ENCODE measurements at regions not wholly inside any gene's neighbourhood (a gene's known extent, or its start where the extent isn't known, plus 50 kb on each side); places are given as distances from the start of the nearest gene placed in this dataset.

DNA sequence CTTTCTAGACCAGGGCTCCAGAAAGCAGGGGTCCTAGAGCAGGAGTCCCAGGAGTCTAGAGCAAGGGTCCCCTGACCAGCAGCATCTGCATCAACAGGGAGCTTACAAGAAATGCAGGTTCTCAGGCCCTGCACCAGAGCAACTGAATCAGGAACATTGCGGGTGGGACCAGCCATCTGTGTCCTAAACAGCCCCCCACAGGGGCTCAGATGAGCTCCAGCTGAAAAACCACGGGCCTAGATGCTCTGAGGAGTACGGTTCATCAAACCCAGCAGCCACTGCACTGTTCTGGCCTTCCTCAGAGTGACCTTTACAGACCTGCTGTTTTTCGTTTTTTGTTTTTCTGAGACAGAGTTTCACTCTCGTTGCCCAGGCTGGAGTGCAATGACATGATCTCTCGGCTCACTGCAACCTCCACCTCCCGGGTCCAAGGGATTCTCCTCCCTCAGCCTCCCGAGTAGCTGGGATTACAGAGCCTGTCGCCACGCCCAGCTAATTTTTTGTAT, 438.2 kb downstream of the SOX9 start:
- DNase-seq (ENCODE audit: low spot score), result no peak
- TF ChIP-seq, protein P1, sequence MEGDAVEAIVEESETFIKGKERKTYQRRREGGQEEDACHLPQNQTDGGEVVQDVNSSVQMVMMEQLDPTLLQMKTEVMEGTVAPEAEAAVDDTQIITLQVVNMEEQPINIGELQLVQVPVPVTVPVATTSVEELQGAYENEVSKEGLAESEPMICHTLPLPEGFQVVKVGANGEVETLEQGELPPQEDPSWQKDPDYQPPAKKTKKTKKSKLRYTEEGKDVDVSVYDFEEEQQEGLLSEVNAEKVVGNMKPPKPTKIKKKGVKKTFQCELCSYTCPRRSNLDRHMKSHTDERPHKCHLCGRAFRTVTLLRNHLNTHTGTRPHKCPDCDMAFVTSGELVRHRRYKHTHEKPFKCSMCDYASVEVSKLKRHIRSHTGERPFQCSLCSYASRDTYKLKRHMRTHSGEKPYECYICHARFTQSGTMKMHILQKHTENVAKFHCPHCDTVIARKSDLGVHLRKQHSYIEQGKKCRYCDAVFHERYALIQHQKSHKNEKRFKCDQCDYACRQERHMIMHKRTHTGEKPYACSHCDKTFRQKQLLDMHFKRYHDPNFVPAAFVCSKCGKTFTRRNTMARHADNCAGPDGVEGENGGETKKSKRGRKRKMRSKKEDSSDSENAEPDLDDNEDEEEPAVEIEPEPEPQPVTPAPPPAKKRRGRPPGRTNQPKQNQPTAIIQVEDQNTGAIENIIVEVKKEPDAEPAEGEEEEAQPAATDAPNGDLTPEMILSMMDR (IDR thresholded peaks at IDR 0.05), result no peak
- no peak for ATAC-seq (ENCODE audit: low FRiP score)

DNA sequence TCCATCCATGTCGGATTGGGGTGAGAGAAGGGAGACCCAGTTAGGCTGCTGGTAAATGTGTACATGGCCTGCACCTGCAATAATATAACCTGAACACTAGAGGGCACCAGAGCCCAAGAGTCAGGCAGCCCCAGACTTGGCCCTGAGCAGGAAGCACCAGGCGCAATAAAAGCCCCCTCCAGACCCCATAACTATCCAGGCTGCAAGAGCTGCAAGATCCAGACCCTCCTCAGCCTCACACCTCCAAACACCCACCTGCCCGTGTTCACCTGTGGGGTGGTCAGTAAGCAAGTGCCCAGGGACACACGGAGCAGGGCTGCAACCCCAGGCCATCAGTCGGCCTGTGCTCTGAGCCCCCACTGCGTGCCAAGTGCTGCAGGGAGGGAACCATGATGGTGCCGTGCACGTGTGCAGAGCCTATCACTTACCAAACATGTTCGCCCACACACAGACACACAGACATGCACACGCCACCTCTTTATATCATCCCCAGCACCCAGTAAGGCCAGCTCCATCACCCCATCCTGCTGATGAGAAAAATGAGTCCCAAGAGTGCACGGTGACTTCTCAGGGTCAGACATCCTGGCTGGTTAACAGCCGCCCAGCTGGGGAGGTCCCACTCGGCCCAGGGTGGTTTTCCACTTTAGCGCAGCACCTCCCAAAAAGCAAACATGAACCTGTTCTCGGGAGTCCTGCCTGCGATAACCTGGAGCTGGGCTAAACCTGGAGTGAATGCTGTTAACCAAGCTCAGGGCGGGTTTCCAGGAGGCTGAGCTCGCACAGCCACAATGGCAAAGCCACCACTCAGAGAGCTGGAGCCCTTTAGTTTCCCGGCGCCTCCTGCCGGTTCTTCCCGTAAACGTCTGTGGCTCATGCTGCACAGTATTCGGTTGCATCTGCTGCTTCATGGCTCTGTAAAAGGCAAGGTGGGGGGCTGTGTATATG, 439.8 kb downstream of the SOX9 start:
- TF ChIP-seq, protein P1 (IDR thresholded peaks at IDR 0.05), result no peak
- DNase-seq (ENCODE audit: low spot score), result no peak
- ATAC-seq (ENCODE audit: low FRiP score), result no peak

DNA sequence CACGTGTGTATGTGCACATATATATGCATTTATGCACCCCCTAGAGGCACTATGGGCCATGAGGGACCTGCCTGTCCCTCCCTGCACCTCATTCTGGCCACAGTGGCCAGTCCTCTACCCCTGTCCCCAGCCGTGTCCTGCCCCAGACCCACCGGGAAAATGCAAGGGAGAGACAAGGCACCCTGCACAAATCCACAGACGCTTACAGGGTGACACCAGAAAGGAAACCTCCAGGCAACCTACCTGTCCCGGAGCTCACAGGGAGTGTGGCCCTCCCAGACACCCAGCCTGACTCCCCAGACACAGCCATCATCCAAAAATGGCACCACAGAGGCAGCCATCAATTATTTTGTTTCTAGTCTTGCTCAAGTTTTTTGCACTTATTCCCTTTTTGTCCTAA, 440.4 kb downstream of the SOX9 start:
- ATAC-seq (ENCODE audit: low FRiP score) (no peak), DNase-seq (ENCODE audit: low spot score) (no peak)
- TF ChIP-seq, protein P1 (IDR thresholded peaks at IDR 0.05), result no peak

DNA sequence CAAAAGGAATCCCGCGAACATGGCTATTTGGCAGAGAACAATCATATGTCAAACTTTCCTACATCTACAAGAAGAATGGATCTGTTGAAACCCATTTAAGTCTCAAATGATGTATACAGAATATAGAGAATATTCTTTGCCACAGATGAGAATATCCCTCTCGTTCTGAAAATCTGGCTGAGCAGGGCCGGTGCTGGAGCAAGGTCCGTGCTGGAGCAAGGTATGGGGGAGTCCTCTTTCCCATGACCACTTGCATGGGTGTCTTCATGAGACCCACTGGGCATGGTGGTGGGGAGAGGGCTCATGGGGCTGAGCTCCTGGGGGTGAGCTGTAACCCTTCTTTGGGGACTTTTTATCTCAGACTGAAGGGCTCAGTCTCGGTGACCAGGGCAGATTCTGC, 440.9 kb downstream of the SOX9 start:
- TF ChIP-seq, protein P1 (IDR thresholded peaks at IDR 0.05), result no peak
- DNase-seq (ENCODE audit: low spot score) (no peak), ATAC-seq (ENCODE audit: low FRiP score) (no peak)

DNA sequence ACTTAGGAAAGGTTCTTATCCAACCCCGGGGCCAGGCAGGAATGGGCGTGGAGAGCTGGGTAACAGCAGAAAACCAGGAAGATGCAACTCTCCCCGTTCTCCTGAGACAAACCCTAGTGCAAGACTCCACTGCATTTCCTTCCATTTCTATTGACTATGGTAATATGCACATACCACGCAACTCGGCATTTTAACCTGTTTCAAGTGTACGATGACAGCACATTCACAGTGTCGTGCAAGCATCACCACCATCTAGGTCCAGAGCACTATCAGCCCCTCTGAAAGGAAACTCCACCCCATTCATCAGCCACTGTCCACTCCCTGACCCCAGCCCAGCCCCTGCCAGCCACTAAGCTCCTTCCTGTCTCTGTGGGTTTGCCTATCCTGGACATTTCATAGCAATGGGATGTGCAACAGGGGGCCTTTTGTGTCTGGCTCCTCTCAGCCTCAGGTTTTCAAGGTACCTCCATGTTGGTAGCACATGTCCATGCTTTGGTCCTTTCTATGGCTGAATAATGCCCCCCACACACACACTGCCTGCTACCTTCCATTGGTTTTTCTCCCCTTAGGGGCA, 441.9 kb downstream of the SOX9 start:
- TF ChIP-seq, protein P1 (IDR thresholded peaks at IDR 0.05), result no peak
- ATAC-seq (ENCODE audit: low FRiP score) (no peak), DNase-seq (ENCODE audit: low spot score) (no peak)

DNA sequence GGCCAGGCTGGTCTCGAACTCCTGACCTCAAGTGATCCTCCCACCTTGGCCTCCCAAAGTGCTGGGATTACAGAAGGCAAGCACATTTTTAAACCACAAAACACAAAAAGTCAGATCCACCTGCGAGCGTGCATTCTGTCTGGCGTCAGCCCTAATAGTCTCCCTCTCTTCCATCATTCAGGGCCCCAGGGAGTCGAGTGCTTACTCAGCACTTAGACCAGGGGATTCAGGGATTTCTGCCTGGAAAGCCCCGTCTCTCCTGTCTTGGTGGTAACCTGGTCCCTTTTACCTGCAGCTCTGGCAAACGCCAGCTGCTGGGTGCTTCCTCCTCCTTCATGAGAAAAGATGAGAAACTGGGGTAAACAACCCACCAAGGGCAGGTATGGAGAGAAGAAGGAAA, 443.1 kb downstream of the SOX9 start:
- ATAC-seq (ENCODE audit: low FRiP score) (no peak), DNase-seq (ENCODE audit: low spot score) (no peak)
- TF ChIP-seq, protein P1 (IDR thresholded peaks at IDR 0.05), result no peak
